Progenitor cell of endocrine pancreas (in vitro differentiated cells): ENCODE measurements at regions not wholly inside any gene's neighbourhood (a gene's known extent, or its start where the extent isn't known, plus 50 kb on each side); places are given as distances from the start of the nearest gene placed in this dataset.

Experiments
- DNase-seq: peaks from one replicate; pipeline ENCODE4 v3.0.0; 2021; ENCODE audit warnings: low spot score; ENCODE audit not compliant: unreplicated experiment
- H3K27ac Mint-ChIP-seq: 2 replicates; pipeline ENCODE4 v1.8.0; 2021; ENCODE audit warnings: mild to moderate bottlenecking, moderate library complexity, mixed read lengths
- H3K27me3 Mint-ChIP-seq: 2 replicates; pipeline ENCODE4 v1.8.0; 2021; ENCODE audit warnings: mixed read lengths
- H3K36me3 Mint-ChIP-seq: 2 replicates; pipeline ENCODE4 v1.8.0; 2022; ENCODE audit warnings: mixed read lengths; ENCODE audit not compliant: insufficient read depth
- H3K4me1 Mint-ChIP-seq: 2 replicates; pipeline ENCODE4 v1.8.0; 2021; ENCODE audit warnings: low read depth, mixed read lengths
- H3K4me3 Mint-ChIP-seq: 2 replicates; pipeline ENCODE4 v1.8.0; 2021; ENCODE audit warnings: low read depth, mild to moderate bottlenecking, moderate library complexity, mixed read lengths
- H3K9me3 Mint-ChIP-seq: 2 replicates; pipeline ENCODE4 v1.8.0; 2021; ENCODE audit warnings: low read depth, mixed read lengths
- TF ChIP-seq, protein P1 (sequence below): fragments of 200-600 bp; sonication (generic); IDR thresholded peaks from one replicate; pipeline ENCODE4 v1.5.0; 2021; ENCODE audit warnings: antibody characterized with exemption, mild to moderate bottlenecking; ENCODE audit not compliant: unreplicated experiment

- Mint-ChIP-seq H3K36me3 (peaks cover 14% of the 10 kb centered on the region), H3K9me3 (peaks cover 20% of the 10 kb centered on the region), H3K4me3 (no peak overlapping the region), H3K27ac (peak overlapping the region; percentile 57), H3K4me1 (peaks cover 25% of the 10 kb centered on the region), H3K27me3 (no peaks in the 10 kb centered on the region)
- TF ChIP-seq, protein P1, sequence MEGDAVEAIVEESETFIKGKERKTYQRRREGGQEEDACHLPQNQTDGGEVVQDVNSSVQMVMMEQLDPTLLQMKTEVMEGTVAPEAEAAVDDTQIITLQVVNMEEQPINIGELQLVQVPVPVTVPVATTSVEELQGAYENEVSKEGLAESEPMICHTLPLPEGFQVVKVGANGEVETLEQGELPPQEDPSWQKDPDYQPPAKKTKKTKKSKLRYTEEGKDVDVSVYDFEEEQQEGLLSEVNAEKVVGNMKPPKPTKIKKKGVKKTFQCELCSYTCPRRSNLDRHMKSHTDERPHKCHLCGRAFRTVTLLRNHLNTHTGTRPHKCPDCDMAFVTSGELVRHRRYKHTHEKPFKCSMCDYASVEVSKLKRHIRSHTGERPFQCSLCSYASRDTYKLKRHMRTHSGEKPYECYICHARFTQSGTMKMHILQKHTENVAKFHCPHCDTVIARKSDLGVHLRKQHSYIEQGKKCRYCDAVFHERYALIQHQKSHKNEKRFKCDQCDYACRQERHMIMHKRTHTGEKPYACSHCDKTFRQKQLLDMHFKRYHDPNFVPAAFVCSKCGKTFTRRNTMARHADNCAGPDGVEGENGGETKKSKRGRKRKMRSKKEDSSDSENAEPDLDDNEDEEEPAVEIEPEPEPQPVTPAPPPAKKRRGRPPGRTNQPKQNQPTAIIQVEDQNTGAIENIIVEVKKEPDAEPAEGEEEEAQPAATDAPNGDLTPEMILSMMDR = no peak
- no peak for DNase-seq
Observed at GRCh38 chr3:110744723-110745122, 326.9 kb upstream of the NECTIN3 start.

DNA sequence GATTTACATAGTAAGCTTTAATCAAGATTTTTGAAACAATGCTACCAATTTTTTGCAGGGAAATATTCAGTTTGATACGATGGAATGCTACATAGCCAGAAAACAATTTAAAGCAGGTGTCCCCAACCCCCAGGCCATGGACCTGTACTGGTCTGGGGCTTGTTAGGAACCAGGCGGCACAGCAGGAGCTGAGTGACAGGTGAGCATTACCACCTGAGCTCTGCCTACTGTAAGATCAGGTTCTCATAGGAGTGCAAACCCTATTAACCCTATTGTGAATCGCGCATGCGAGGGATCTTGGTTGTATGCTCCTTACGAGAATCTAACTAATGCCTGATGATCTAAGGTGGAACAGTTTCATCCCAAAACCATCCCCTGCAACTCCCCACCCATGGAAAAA, 322.6 kb upstream of the NECTIN3 start:
- Mint-ChIP-seq H3K36me3 (peaks cover 12% of the 10 kb centered on the region), H3K4me3 (no peak overlapping the region), H3K4me1 (peaks cover 32% of the 10 kb centered on the region), H3K27me3 (no peaks in the 10 kb centered on the region), H3K9me3 (peaks cover 17% of the 10 kb centered on the region), H3K27ac (no peak overlapping the region)
- TF ChIP-seq, protein P1 = no peak
- DNase-seq = no peak

GRCh38 chr3:110750201-110750600, 321.4 kb upstream of the NECTIN3 start:
- H3K4me1 Mint-ChIP-seq = peaks cover 39% of the 10 kb centered on the region
- no peak for DNase-seq
- H3K27ac Mint-ChIP-seq = no peak overlapping the region
- H3K36me3 Mint-ChIP-seq = peaks cover 10% of the 10 kb centered on the region
- peaks cover 14% of the 10 kb centered on the region for H3K9me3 Mint-ChIP-seq
- H3K27me3 Mint-ChIP-seq = no peaks in the 10 kb centered on the region
- no peak overlapping the region for H3K4me3 Mint-ChIP-seq
- TF ChIP-seq, protein P1 = no peak

DNA sequence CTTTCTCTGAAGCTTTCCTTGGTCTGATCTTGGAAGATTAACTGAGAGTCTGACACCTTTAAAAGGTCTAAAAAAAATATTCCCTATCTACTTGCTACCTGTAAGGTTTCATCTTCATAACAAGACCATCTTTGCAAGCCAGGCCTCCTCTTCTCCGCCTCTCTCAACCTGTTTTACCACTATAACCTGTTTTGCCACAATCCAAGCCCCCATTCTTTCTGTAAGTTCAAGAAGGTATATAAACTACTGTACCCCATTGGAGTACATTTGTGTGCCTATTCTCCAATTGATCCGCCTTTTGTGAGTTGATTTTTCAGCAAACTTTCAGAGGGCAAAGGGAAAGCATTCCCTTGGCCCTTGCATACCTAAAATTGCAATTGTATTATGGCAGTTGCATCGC, 319.3 kb upstream of the NECTIN3 start:
- Mint-ChIP-seq H3K9me3 (peaks cover 3% of the 10 kb centered on the region), H3K27ac (no peak overlapping the region), H3K27me3 (no peaks in the 10 kb centered on the region), H3K4me3 (no peak overlapping the region), H3K4me1 (peaks cover 46% of the 10 kb centered on the region), H3K36me3 (no peaks in the 10 kb centered on the region)
- no peak for DNase-seq
- TF ChIP-seq, protein P1 = no peak

DNA sequence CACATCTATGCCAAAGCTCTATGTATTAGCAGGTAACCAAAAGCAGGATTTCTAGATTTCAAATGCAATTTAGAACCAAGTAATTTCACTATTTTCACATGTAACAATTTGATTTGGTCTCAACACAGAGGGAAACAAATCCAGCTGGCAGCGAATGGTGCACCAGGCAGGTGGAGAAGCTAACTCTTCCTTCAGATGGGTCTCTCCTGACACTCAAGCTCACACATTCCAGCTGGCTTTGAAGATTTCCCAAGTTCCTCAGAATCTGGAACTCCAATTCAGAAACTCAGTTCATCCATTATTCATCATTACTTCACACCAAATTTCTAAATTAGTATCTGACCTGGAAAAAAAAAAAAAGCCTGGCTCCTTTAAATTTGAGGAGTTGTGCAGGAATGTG, 318.1 kb upstream of the NECTIN3 start:
- H3K4me1 Mint-ChIP-seq = peaks cover 43% of the 10 kb centered on the region
- H3K9me3 Mint-ChIP-seq = peaks cover 3% of the 10 kb centered on the region
- TF ChIP-seq, protein P1 = no peak
- DNase-seq = no peak
- H3K27me3 Mint-ChIP-seq = no peaks in the 10 kb centered on the region
- no peaks in the 10 kb centered on the region for H3K36me3 Mint-ChIP-seq
- no peak overlapping the region for H3K27ac Mint-ChIP-seq
- no peak overlapping the region for H3K4me3 Mint-ChIP-seq
